GM12878 (cell line): ENCODE measurements at regions not wholly inside any gene's neighbourhood (a gene's known extent, or its start where the extent isn't known, plus 50 kb on each side); places are given as distances from the start of the nearest gene placed in this dataset.

Source experiments
- CHD2 ChIP-seq: IDR thresholded peaks from 2 replicates; pipeline ENCODE4 v1.6.1; 2011; ENCODE audit warnings: low read depth, low read length, improper control_type of control experiment, borderline replicate concordance
- EZH2 ChIP-seq: IDR thresholded peaks from 2 replicates; pipeline ENCODE4 v1.6.1; 2012; ENCODE audit warnings: low read depth, mild to moderate bottlenecking, control low read depth, inconsistent platforms, low read length, borderline replicate concordance; ENCODE audit not compliant: control insufficient read depth
- JUNB ChIP-seq: IDR thresholded peaks from 2 replicates; pipeline ENCODE4 v1.6.1; 2016; ENCODE audit warnings: antibody characterized with exemption, mild to moderate bottlenecking
- MAX ChIP-seq: IDR thresholded peaks from 2 replicates; pipeline ENCODE4 v1.6.1; 2012; ENCODE audit warnings: low read depth, low read length, improper control_type of control experiment
- MEF2A ChIP-seq: IDR thresholded peaks from 2 replicates; pipeline ENCODE4 v1.6.1; 2011; ENCODE audit warnings: low read depth, mild to moderate bottlenecking, low read length, moderate library complexity; ENCODE audit not compliant: insufficient read depth
- NFYA ChIP-seq: IDR thresholded peaks from 2 replicates; pipeline ENCODE4 v1.6.1; 2011; ENCODE audit warnings: low read depth, mild to moderate bottlenecking, low read length, improper control_type of control experiment, borderline replicate concordance
- POLR2A ChIP-seq: IDR thresholded peaks from 2 replicates; pipeline ENCODE4 v1.6.1; 2011; ENCODE audit warnings: low read depth, mild to moderate bottlenecking, low read length
- POLR2AphosphoS5 ChIP-seq: IDR thresholded peaks from 2 replicates; pipeline ENCODE4 v1.6.1; 2011; ENCODE audit warnings: mild to moderate bottlenecking, low read length, inconsistent platforms
- RFX5 ChIP-seq: IDR thresholded peaks from 2 replicates; pipeline ENCODE4 v1.6.1; 2011; ENCODE audit warnings: low read depth, low read length, improper control_type of control experiment
- SMAD1 ChIP-seq: fragments of 450-650 bp; IDR thresholded peaks from 2 replicates; pipeline ENCODE4 v1.6.1; 2018; ENCODE audit warnings: mild to moderate bottlenecking, low read depth; ENCODE audit not compliant: partially characterized antibody
- ZBTB11 ChIP-seq: fragments of 450-650 bp; formaldehyde crosslinking; IDR thresholded peaks from 2 replicates; pipeline ENCODE4 v1.5.0; 2022; ENCODE audit warnings: mild to moderate bottlenecking, missing genetic modification characterization
- TF ChIP-seq, protein P1 (sequence below): IDR thresholded peaks from 2 replicates; pipeline ENCODE4 v1.6.1; 2011; ENCODE audit warnings: low read depth, low read length, improper control_type of control experiment, borderline replicate concordance
- TF ChIP-seq, protein P2 (sequence below), 3 experiments: IDR thresholded peaks in 2 of 3; conservative IDR thresholded peaks in 1 of 3; 2 replicates each; pipeline ENCODE4 v1.5.1; 2011; ENCODE audit warnings: low read depth in 3 of 3, low read length in 3 of 3, mild to moderate bottlenecking in 3 of 3, control low read depth in 2 of 3, moderate library complexity in 2 of 3, inconsistent platforms in 1 of 3, mixed read lengths in 1 of 3; ENCODE audit not compliant: control insufficient read depth in 2 of 3, insufficient read depth in 1 of 3; ENCODE audit errors: extremely low read depth in 1 of 3
- TF ChIP-seq, protein P3 (sequence below): fragments of 450-650 bp; IDR thresholded peaks from 2 replicates; pipeline ENCODE4 v1.6.1; 2017; ENCODE audit warnings: mild to moderate bottlenecking

- TF ChIP-seq RFX5 = no peak
- TF ChIP-seq, protein P1, sequence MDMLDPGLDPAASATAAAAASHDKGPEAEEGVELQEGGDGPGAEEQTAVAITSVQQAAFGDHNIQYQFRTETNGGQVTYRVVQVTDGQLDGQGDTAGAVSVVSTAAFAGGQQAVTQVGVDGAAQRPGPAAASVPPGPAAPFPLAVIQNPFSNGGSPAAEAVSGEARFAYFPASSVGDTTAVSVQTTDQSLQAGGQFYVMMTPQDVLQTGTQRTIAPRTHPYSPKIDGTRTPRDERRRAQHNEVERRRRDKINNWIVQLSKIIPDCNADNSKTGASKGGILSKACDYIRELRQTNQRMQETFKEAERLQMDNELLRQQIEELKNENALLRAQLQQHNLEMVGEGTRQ = no peak
- no peak for TF ChIP-seq ZBTB11 (CRISPR knock-in tag)
- TF ChIP-seq EZH2 = no peak
- no peak for TF ChIP-seq MEF2A
- TF ChIP-seq, protein P2, sequence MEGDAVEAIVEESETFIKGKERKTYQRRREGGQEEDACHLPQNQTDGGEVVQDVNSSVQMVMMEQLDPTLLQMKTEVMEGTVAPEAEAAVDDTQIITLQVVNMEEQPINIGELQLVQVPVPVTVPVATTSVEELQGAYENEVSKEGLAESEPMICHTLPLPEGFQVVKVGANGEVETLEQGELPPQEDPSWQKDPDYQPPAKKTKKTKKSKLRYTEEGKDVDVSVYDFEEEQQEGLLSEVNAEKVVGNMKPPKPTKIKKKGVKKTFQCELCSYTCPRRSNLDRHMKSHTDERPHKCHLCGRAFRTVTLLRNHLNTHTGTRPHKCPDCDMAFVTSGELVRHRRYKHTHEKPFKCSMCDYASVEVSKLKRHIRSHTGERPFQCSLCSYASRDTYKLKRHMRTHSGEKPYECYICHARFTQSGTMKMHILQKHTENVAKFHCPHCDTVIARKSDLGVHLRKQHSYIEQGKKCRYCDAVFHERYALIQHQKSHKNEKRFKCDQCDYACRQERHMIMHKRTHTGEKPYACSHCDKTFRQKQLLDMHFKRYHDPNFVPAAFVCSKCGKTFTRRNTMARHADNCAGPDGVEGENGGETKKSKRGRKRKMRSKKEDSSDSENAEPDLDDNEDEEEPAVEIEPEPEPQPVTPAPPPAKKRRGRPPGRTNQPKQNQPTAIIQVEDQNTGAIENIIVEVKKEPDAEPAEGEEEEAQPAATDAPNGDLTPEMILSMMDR (IDR thresholded peaks at IDR 0.05 in 2 of 3, conservative IDR thresholded peaks at IDR 0.05 in 1 of 3; ENCODE audit: control insufficient read depth in 2 of 3, extremely low read depth in 1 of 3, insufficient read depth in 1 of 3, low read depth in 3 of 3, low read length in 3 of 3) = no peak
- no peak for TF ChIP-seq POLR2AphosphoS5
- TF ChIP-seq, protein P3, sequence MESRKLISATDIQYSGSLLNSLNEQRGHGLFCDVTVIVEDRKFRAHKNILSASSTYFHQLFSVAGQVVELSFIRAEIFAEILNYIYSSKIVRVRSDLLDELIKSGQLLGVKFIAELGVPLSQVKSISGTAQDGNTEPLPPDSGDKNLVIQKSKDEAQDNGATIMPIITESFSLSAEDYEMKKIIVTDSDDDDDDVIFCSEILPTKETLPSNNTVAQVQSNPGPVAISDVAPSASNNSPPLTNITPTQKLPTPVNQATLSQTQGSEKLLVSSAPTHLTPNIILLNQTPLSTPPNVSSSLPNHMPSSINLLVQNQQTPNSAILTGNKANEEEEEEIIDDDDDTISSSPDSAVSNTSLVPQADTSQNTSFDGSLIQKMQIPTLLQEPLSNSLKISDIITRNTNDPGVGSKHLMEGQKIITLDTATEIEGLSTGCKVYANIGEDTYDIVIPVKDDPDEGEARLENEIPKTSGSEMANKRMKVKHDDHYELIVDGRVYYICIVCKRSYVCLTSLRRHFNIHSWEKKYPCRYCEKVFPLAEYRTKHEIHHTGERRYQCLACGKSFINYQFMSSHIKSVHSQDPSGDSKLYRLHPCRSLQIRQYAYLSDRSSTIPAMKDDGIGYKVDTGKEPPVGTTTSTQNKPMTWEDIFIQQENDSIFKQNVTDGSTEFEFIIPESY = no peak
- no peak for TF ChIP-seq MAX
- no peak for TF ChIP-seq SMAD1
- no peak for TF ChIP-seq NFYA
- TF ChIP-seq POLR2A = no peak
- TF ChIP-seq CHD2 = no peak
- TF ChIP-seq JUNB = no peak
These were observed 351.8 kb upstream of the FMN2 start for GRCh38 chr1:239739919-239740318.
